Vagina (tissue), 2 donors: ENCODE measurements at regions not wholly inside any gene's neighbourhood (a gene's known extent, or its start where the extent isn't known, plus 50 kb on each side); places are given as distances from the start of the nearest gene placed in this dataset.

Experiments used
- DNase-seq, 2 donors: peaks; one replicate each; pipeline ENCODE4 v3.0.0-alpha.2; 2017; ENCODE audit errors: extremely low spot score in 2 of 2
- H3K27ac ChIP-seq: fragments of 200-600 bp; sonication (generic); one replicate; pipeline ENCODE4 v1.5.1; 2019
- H3K27me3 ChIP-seq: fragments of 200-600 bp; sonication (generic); one replicate; pipeline ENCODE4 v1.5.1; 2019
- H3K36me3 ChIP-seq, 2 donors: fragments of 200-600 bp; sonication (generic); one replicate each; pipeline ENCODE4 v1.5.1; 2017 to 2019
- H3K4me1 ChIP-seq: fragments of 200-600 bp; sonication (generic); one replicate; pipeline ENCODE4 v1.5.1; 2019
- H3K4me3 ChIP-seq, 2 donors: fragments of 200-600 bp; sonication (generic); 1 replicate in 1 of 2; 2 replicates in 1 of 2; pipeline ENCODE4 v1.5.1; 2016 to 2019
- H3K9me3 ChIP-seq: fragments of 200-600 bp; sonication (generic); one replicate; pipeline ENCODE4 v1.5.1; 2019
- CTCF ChIP-seq, 3 experiments: fragments of 450-650 bp in 2 of 3; fragments of 200-600 bp in 1 of 3; sonication (generic) in 1 of 3; IDR thresholded peaks; one replicate each; pipeline ENCODE4 v1.5.1; 2017 to 2019; ENCODE audit warnings: antibody characterized with exemption in 3 of 3, mild to moderate bottlenecking in 2 of 3, moderate library complexity in 2 of 3
- POLR2A ChIP-seq, 2 donors: fragments of 450-650 bp; IDR thresholded peaks; one replicate each; pipeline ENCODE4 v1.6.1; 2017; ENCODE audit warnings: antibody characterized with exemption in 2 of 2, mild to moderate bottlenecking in 2 of 2, moderate library complexity in 2 of 2
- POLR2AphosphoS5 ChIP-seq, 2 donors: sonication (generic); formaldehyde crosslinking; IDR thresholded peaks; one replicate each; pipeline ENCODE4 v1.9.0; 2017; ENCODE audit warnings: antibody characterized with exemption in 2 of 2, mild to moderate bottlenecking in 2 of 2, low read depth in 1 of 2; ENCODE audit not compliant: insufficient read depth in 1 of 2
- intact Hi-C: fragments of 100-400 bp; cut with DNase I; formaldehyde crosslinking; loops from one replicate; pipeline ENCODE4 v1.15.1; 2023

DNA sequence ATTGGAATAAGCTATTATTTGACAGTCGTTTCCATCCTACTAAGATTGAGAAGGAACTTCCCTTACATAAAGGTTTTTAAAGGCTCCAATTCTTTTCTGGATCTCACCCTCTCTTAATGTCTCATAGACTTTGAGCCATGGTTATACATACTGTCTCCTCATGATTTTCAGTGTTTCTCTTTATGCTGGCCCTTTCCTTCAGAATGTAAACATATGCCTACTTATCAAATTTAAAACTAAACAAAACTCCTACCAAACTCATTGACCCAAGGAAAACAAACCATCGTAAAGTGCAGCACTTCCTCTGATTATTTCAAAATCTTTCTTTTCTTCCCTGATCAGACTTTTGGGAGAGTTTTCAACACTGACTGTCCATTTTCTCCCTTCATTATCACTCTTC lies 163.4 kb upstream of the DPYD start:
- Histone ChIP-seq H3K36me3 (no peaks in the 10 kb centered on the region), H3K9me3 (no peaks in the 10 kb centered on the region), H3K4me3 (no peak overlapping the region), H3K4me1 (no peaks in the 10 kb centered on the region), H3K27me3 (no peaks in the 10 kb centered on the region), H3K27ac (no peak overlapping the region)
- TF ChIP-seq POLR2A (IDR thresholded peaks at IDR 0.05) (no peak), POLR2AphosphoS5 (IDR thresholded peaks at IDR 0.05; ENCODE audit: insufficient read depth in 1 of 2, low read depth in 1 of 2) (no peak), CTCF (IDR thresholded peaks at IDR 0.05) (no peak)
- intact Hi-C loops, result no loop called here
- DNase-seq, result no peak

DNA sequence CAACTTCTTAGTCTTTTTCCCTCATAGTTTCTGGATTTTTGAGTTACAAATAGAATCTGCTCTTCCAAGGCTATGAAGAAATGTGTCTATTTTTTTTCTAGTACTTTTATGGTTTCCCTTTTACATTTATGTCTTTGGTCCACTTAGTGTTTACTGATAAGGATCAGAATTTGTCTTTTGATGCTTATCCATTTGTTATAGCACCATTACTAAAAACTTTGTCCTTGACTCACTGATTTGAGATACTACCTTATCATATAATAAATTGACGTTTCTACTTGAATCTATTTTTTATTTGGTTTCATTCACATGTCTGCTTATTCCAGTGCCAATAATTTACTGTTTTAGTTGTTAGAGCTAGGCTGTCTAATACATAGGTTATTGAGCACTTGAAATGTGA lies 161.1 kb upstream of the DPYD start:
- no peak overlapping the region for H3K4me3 ChIP-seq
- no peak overlapping the region for H3K27ac ChIP-seq
- DNase-seq, result no peak
- no peaks in the 10 kb centered on the region for H3K27me3 ChIP-seq
- no peaks in the 10 kb centered on the region for H3K9me3 ChIP-seq
- TF ChIP-seq POLR2A (IDR thresholded peaks at IDR 0.05) (no peak), CTCF (IDR thresholded peaks at IDR 0.05) (no peak), POLR2AphosphoS5 (IDR thresholded peaks at IDR 0.05; ENCODE audit: insufficient read depth in 1 of 2, low read depth in 1 of 2) (no peak)
- H3K4me1 ChIP-seq, result no peaks in the 10 kb centered on the region
- H3K36me3 ChIP-seq, result no peaks in the 10 kb centered on the region
- intact Hi-C loops, result no loop called here

GRCh38 chr1:98078596-98078995 lies 157.8 kb upstream of the DPYD start:
- no peaks in the 10 kb centered on the region for H3K36me3 ChIP-seq
- TF ChIP-seq POLR2AphosphoS5 (IDR thresholded peaks at IDR 0.05; ENCODE audit: insufficient read depth in 1 of 2, low read depth in 1 of 2), result no peak
- no peak for TF ChIP-seq POLR2A (IDR thresholded peaks at IDR 0.05)
- no peak for TF ChIP-seq CTCF (IDR thresholded peaks at IDR 0.05)
- no peak overlapping the region for H3K4me3 ChIP-seq
- no peak overlapping the region for H3K27ac ChIP-seq
- intact Hi-C loops, result no loop called here
- H3K9me3 ChIP-seq, result no peaks in the 10 kb centered on the region
- no peak for DNase-seq
- H3K4me1 ChIP-seq, result no peaks in the 10 kb centered on the region
- no peaks in the 10 kb centered on the region for H3K27me3 ChIP-seq

DNA sequence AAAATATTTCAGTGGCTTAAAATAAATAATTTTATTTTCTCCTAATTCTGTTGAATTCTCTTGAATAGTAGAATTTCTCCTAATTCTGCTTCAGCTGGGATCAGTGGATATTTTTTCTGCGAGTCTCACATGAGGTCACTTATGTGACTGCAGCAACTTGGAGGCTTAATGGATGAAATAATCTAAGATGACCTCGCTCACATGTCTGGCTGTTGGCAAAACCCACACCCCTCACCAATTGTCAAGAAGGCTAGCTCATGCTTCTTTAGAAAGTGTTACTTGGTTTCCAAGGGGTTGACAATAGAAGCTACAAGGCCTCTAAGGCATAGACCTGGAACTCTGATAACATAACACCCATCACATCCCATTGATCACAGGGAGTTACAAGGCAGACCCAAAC lies 156.9 kb upstream of the DPYD start:
- H3K27ac ChIP-seq, result no peak overlapping the region
- H3K4me1 ChIP-seq, result no peaks in the 10 kb centered on the region
- H3K9me3 ChIP-seq, result no peaks in the 10 kb centered on the region
- H3K27me3 ChIP-seq, result no peaks in the 10 kb centered on the region
- TF ChIP-seq CTCF (IDR thresholded peaks at IDR 0.05), result no peak
- TF ChIP-seq POLR2AphosphoS5 (IDR thresholded peaks at IDR 0.05; ENCODE audit: insufficient read depth in 1 of 2, low read depth in 1 of 2), result no peak
- TF ChIP-seq POLR2A (IDR thresholded peaks at IDR 0.05), result no peak
- no peak overlapping the region for H3K4me3 ChIP-seq
- no peak for DNase-seq
- intact Hi-C loops, result no loop called here
- H3K36me3 ChIP-seq, result no peaks in the 10 kb centered on the region

DNA sequence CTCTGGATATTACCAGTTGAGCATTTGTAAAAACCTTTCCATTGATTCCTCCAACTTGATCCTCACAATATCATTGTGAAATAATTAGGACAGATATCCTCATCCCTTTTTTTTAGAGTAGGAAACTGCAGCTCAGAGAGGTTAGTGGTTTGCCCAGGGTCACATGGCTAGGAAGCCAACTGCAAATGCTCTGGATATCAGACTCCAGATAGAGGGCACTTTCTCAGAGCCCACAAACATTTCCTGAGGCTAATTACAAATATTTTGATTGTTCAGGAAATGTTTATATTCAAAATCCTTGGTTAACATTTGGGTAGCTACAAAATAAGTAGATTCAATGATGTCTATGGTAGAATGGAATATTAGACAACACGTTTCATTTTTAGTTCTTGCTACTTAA lies 154.8 kb upstream of the DPYD start:
- no peaks in the 10 kb centered on the region for H3K27me3 ChIP-seq
- intact Hi-C loops, result no loop called here

More for the DNA sequence above, 154.8 kb upstream of the DPYD start:
- Histone ChIP-seq H3K4me3 (no peak overlapping the region), H3K9me3 (no peaks in the 10 kb centered on the region), H3K36me3 (no peaks in the 10 kb centered on the region), H3K4me1 (no peaks in the 10 kb centered on the region), H3K27ac (no peak overlapping the region)
- DNase-seq, result no peak
- TF ChIP-seq POLR2AphosphoS5 (IDR thresholded peaks at IDR 0.05; ENCODE audit: insufficient read depth in 1 of 2, low read depth in 1 of 2) (no peak), CTCF (IDR thresholded peaks at IDR 0.05) (no peak)
